Chondrocyte (in vitro differentiated cells): ENCODE measurements at regions not wholly inside any gene's neighbourhood (a gene's known extent, or its start where the extent isn't known, plus 50 kb on each side); places are given as distances from the start of the nearest gene placed in this dataset.

Experiments used
- DNase-seq: peaks from one replicate; pipeline ENCODE4 v3.0.0; 2021; ENCODE audit warnings: mixed read lengths, low spot score
- H3K27ac Mint-ChIP-seq: one replicate; pipeline ENCODE4 v1.8.0; 2021; ENCODE audit warnings: mild to moderate bottlenecking, moderate library complexity, mixed read lengths; ENCODE audit not compliant: unreplicated experiment
- H3K27me3 Mint-ChIP-seq: 2 replicates; pipeline ENCODE4 v1.8.0; 2021; ENCODE audit warnings: low read depth, mixed read lengths
- H3K36me3 Mint-ChIP-seq: 2 replicates; pipeline ENCODE4 v1.8.0; 2021; ENCODE audit warnings: low read depth, mixed read lengths
- H3K4me1 Mint-ChIP-seq: 2 replicates; pipeline ENCODE4 v1.8.0; 2021; ENCODE audit warnings: low read depth, mild to moderate bottlenecking, mixed read lengths
- H3K4me3 Mint-ChIP-seq: one replicate; pipeline ENCODE4 v1.8.0; 2021; ENCODE audit warnings: mild to moderate bottlenecking, moderate library complexity, mixed read lengths; ENCODE audit not compliant: unreplicated experiment
- H3K9me3 Mint-ChIP-seq: 2 replicates; pipeline ENCODE4 v1.8.0; 2021; ENCODE audit warnings: low read depth, mixed read lengths
- CTCF ChIP-seq: fragments of 200-600 bp; sonication (generic); IDR thresholded peaks from 2 replicates; pipeline ENCODE4 v1.5.0; 2021; ENCODE audit warnings: antibody characterized with exemption, mild to moderate bottlenecking, moderate library complexity

- Mint-ChIP-seq H3K4me1 (peaks cover 39% of the 10 kb centered on the region), H3K27ac (peak overlapping the region; percentile 58), H3K9me3 (no peaks in the 10 kb centered on the region), H3K36me3 (no peaks in the 10 kb centered on the region), H3K4me3 (no peak overlapping the region), H3K27me3 (no peaks in the 10 kb centered on the region)
- DNase-seq: no peak
- TF ChIP-seq CTCF: peak; percentile 51
Measured at GRCh38 chr16:72475688-72476087, 303.7 kb upstream of the PMFBP1 start.

- TF ChIP-seq CTCF: peak; percentile 3
- no peaks in the 10 kb centered on the region for H3K27me3 Mint-ChIP-seq
- no peaks in the 10 kb centered on the region for H3K36me3 Mint-ChIP-seq
- H3K9me3 Mint-ChIP-seq: no peaks in the 10 kb centered on the region
- peaks cover 32% of the 10 kb centered on the region for H3K4me1 Mint-ChIP-seq
- no peak for DNase-seq
- H3K4me3 Mint-ChIP-seq: no peak overlapping the region
- peak overlapping the region; percentile 86 for H3K27ac Mint-ChIP-seq
Measured at GRCh38 chr16:72474501-72475123, 302.7 kb upstream of the PMFBP1 start.

GRCh38 chr16:72473631-72474030, 301.7 kb upstream of the PMFBP1 start:
- Mint-ChIP-seq H3K36me3 (no peaks in the 10 kb centered on the region), H3K9me3 (no peaks in the 10 kb centered on the region), H3K27me3 (no peaks in the 10 kb centered on the region), H3K4me3 (no peak overlapping the region), H3K4me1 (peaks cover 38% of the 10 kb centered on the region), H3K27ac (peak overlapping the region; percentile 86)
- no peak for TF ChIP-seq CTCF
- no peak for DNase-seq

- no peaks in the 10 kb centered on the region for H3K27me3 Mint-ChIP-seq
- no peak for DNase-seq
- H3K4me3 Mint-ChIP-seq: no peak overlapping the region
- no peaks in the 10 kb centered on the region for H3K36me3 Mint-ChIP-seq
- no peak for TF ChIP-seq CTCF
- no peaks in the 10 kb centered on the region for H3K9me3 Mint-ChIP-seq
- no peak overlapping the region for H3K27ac Mint-ChIP-seq
- H3K4me1 Mint-ChIP-seq: peaks cover 43% of the 10 kb centered on the region
Measured at GRCh38 chr16:72471317-72471924, 299.5 kb upstream of the PMFBP1 start.

- Mint-ChIP-seq H3K27me3 (no peaks in the 10 kb centered on the region), H3K4me1 (peaks cover 35% of the 10 kb centered on the region), H3K36me3 (no peaks in the 10 kb centered on the region), H3K9me3 (no peaks in the 10 kb centered on the region), H3K27ac (no peak overlapping the region), H3K4me3 (no peak overlapping the region)
- no peak for DNase-seq
- no peak for TF ChIP-seq CTCF
Measured at GRCh38 chr16:72470541-72470940, 298.6 kb upstream of the PMFBP1 start.
